IMR-90 (cell line): ENCODE measurements at regions not wholly inside any gene's neighbourhood (a gene's known extent, or its start where the extent isn't known, plus 50 kb on each side); places are given as distances from the start of the nearest gene placed in this dataset.

Source experiments
- ATAC-seq: fragments of 200-7000 bp; cut with Tn5 transposase; 2 replicates; pipeline ENCODE4 v1.9.1; 2020; ENCODE audit warnings: low read depth, mild to moderate bottlenecking, moderate library complexity
- BruUV-seq: library from RNA; stranded (reverse); fragments of 400-500 nt; replicated peaks from 2 replicates; lab custom pipeline; 2021; lab: Mats Ljungman, UMichigan
- CTCF ChIA-PET: fragments of 300-600 bp; formaldehyde crosslinking; extraction: SDS; loops from one replicate; lab custom pipeline; 2021; ENCODE audit warnings: antibody characterized with exemption; lab: Yijun Ruan, JAX
- POLR2A ChIA-PET: fragments of 300-600 bp; sonication (Branson Sonifier 250); formaldehyde crosslinking; loops from one replicate; lab custom pipeline; 2022; ENCODE audit warnings: antibody characterized with exemption; ENCODE audit not compliant: unreplicated experiment; lab: Charles Lee
- DNase-seq: peaks from one replicate; pipeline ENCODE4 v3.0.0; 2013
- H2AFZ ChIP-seq: replicated peaks from 2 replicates; pipeline ENCODE3; 2013; ENCODE audit warnings: low read length, mild to moderate bottlenecking; ENCODE audit not compliant: poor library complexity
- H2AK5ac ChIP-seq: 2 replicates; pipeline ENCODE4 v1.6.1; 2013; ENCODE audit warnings: low read depth, low read length, inconsistent platforms
- H2AK9ac ChIP-seq: replicated peaks from 2 replicates; pipeline ENCODE3; 2013; ENCODE audit warnings: mild to moderate bottlenecking, low read depth, low read length, moderate library complexity; ENCODE audit not compliant: poor library complexity
- H2BK120ac ChIP-seq: 2 replicates; pipeline ENCODE4 v1.6.1; 2013; ENCODE audit warnings: low read depth, low read length, inconsistent platforms
- H2BK15ac ChIP-seq: 3 replicates; pipeline ENCODE4 v1.6.1; 2013; ENCODE audit warnings: low read depth, low read length, inconsistent platforms
- H2BK20ac ChIP-seq: 2 replicates; pipeline ENCODE4 v1.6.1; 2013; ENCODE audit warnings: low read depth, mild to moderate bottlenecking, inconsistent platforms, low read length, moderate library complexity
- H2BK5ac ChIP-seq: 2 replicates; pipeline ENCODE4 v1.6.1; 2013; ENCODE audit warnings: mild to moderate bottlenecking, low read depth, low read length, inconsistent platforms; ENCODE audit not compliant: poor library complexity, severe bottlenecking
- H3K14ac ChIP-seq: replicated peaks from 2 replicates; pipeline ENCODE4 v1.6.1; 2013; ENCODE audit warnings: low read depth, low read length, inconsistent platforms
- H3K18ac ChIP-seq: 2 replicates; pipeline ENCODE4 v1.6.1; 2013; ENCODE audit warnings: low read depth, low read length, control low read depth
- H3K23ac ChIP-seq: 2 replicates; pipeline ENCODE4 v1.6.1; 2013; ENCODE audit warnings: low read depth, low read length, inconsistent platforms
- H3K27ac ChIP-seq: 2 replicates; pipeline ENCODE4 v1.5.1; 2013; ENCODE audit warnings: mild to moderate bottlenecking, control low read depth, low read length; ENCODE audit not compliant: insufficient read depth
- H3K27me3 ChIP-seq: 2 replicates; pipeline ENCODE4 v1.6.1; 2013; ENCODE audit warnings: low read length; ENCODE audit not compliant: control insufficient read depth, insufficient read depth
- H3K36me3 ChIP-seq: 2 replicates; pipeline ENCODE4 v1.6.1; 2013; ENCODE audit warnings: low read length, mixed read lengths; ENCODE audit not compliant: control insufficient read depth, insufficient read depth
- H3K4ac ChIP-seq: 2 replicates; pipeline ENCODE4 v1.6.1; 2013; ENCODE audit warnings: low read depth, low read length, inconsistent platforms
- H3K4me1 ChIP-seq: 2 replicates; pipeline ENCODE4 v1.6.1; 2013; ENCODE audit warnings: low read length, mixed read lengths; ENCODE audit not compliant: control insufficient read depth, insufficient read depth
- H3K4me2 ChIP-seq: 2 replicates; pipeline ENCODE4 v1.6.1; 2013; ENCODE audit warnings: low read depth, mild to moderate bottlenecking, control low read depth, low read length, moderate library complexity
- H3K4me3 ChIP-seq: 2 replicates; pipeline ENCODE4 v1.5.1; 2013; ENCODE audit warnings: low read depth, mild to moderate bottlenecking, control low read depth, low read length, moderate library complexity; ENCODE audit not compliant: insufficient read depth
- H3K56ac ChIP-seq: 2 replicates; pipeline ENCODE4 v1.6.1; 2013; ENCODE audit warnings: low read length, inconsistent platforms; ENCODE audit not compliant: insufficient read depth; ENCODE audit errors: extremely low read depth
- H3K79me1 ChIP-seq, 2 experiments: 2 replicates each; pipeline ENCODE4 v1.6.1; 2013; ENCODE audit warnings: low read length in 2 of 2, inconsistent platforms in 1 of 2, low read depth in 1 of 2
- H3K9ac ChIP-seq: 2 replicates; pipeline ENCODE4 v1.6.1; 2013; ENCODE audit warnings: low read depth, low read length, control low read depth
- H3K9me1 ChIP-seq: 2 replicates; pipeline ENCODE4 v1.6.1; 2013; ENCODE audit warnings: low read length, inconsistent platforms; ENCODE audit not compliant: insufficient read depth
- H3K9me3 ChIP-seq: 2 replicates; pipeline ENCODE4 v1.6.1; 2013; ENCODE audit warnings: low read length; ENCODE audit not compliant: control insufficient read depth, insufficient read depth
- H4K20me1 ChIP-seq: 2 replicates; pipeline ENCODE4 v1.6.1; 2013; ENCODE audit warnings: low read length, inconsistent platforms; ENCODE audit not compliant: insufficient read depth
- H4K5ac ChIP-seq: 2 replicates; pipeline ENCODE4 v1.6.1; 2013; ENCODE audit warnings: mild to moderate bottlenecking, low read depth, low read length, control low read depth
- H4K8ac ChIP-seq, 2 experiments: 2 replicates each; pipeline ENCODE4 v1.6.1; 2013; ENCODE audit warnings: low read depth in 2 of 2, low read length in 2 of 2, control low read depth in 1 of 2, inconsistent platforms in 1 of 2
- H4K91ac ChIP-seq: 2 replicates; pipeline ENCODE4 v1.6.1; 2013; ENCODE audit warnings: low read depth, low read length, inconsistent platforms; ENCODE audit not compliant: insufficient read depth
- BHLHE40 ChIP-seq: fragments of 150-350 bp; IDR thresholded peaks from 2 replicates; pipeline ENCODE4 v1.6.1; 2016; ENCODE audit warnings: mild to moderate bottlenecking, low read depth, low read length
- CEBPB ChIP-seq: IDR thresholded peaks from 2 replicates; pipeline ENCODE4 v1.6.1; 2012; ENCODE audit warnings: low read depth, low read length, improper control_type of control experiment
- CTCF ChIP-seq: conservative IDR thresholded peaks from 2 replicates; pipeline ENCODE4 v1.5.1; 2012; ENCODE audit warnings: mild to moderate bottlenecking, low read depth, low read length, improper control_type of control experiment
- ELK1 ChIP-seq: fragments of 150-350 bp; IDR thresholded peaks from 2 replicates; pipeline ENCODE4 v1.6.1; 2016; ENCODE audit warnings: low read depth, mild to moderate bottlenecking, low read length, moderate library complexity, borderline replicate concordance
- FOS ChIP-seq: fragments of 150-350 bp; IDR thresholded peaks from 2 replicates; pipeline ENCODE4 v1.6.1; 2016; ENCODE audit warnings: low read depth, low read length
- MAFK ChIP-seq: IDR thresholded peaks from 2 replicates; pipeline ENCODE4 v1.6.1; 2012; ENCODE audit warnings: low read depth, low read length, improper control_type of control experiment
- MAZ ChIP-seq: IDR thresholded peaks from 2 replicates; pipeline ENCODE4 v1.6.1; 2012; ENCODE audit warnings: low read depth, mild to moderate bottlenecking, low read length, improper control_type of control experiment, moderate library complexity, borderline replicate concordance
- MXI1 ChIP-seq: IDR thresholded peaks from 2 replicates; pipeline ENCODE4 v1.6.1; 2012; ENCODE audit warnings: low read depth, mild to moderate bottlenecking, low read length, moderate library complexity, borderline replicate concordance
- NFE2L2 ChIP-seq: fragments of 150-350 bp; IDR thresholded peaks from 2 replicates; pipeline ENCODE4 v1.6.1; 2016; ENCODE audit warnings: low read depth, mild to moderate bottlenecking, low read length
- POLR2A ChIP-seq: IDR thresholded peaks from 2 replicates; pipeline ENCODE4 v1.6.1; 2012; ENCODE audit warnings: mild to moderate bottlenecking, low read depth, low read length
- RAD21 ChIP-seq: IDR thresholded peaks from 2 replicates; pipeline ENCODE4 v1.6.1; 2012; ENCODE audit warnings: low read length, improper control_type of control experiment
- RCOR1 ChIP-seq: IDR thresholded peaks from 2 replicates; pipeline ENCODE4 v1.6.1; 2012; ENCODE audit warnings: mild to moderate bottlenecking, low read length, improper control_type of control experiment; ENCODE audit not compliant: insufficient replicate concordance
- RFX5 ChIP-seq: IDR thresholded peaks from 2 replicates; pipeline ENCODE4 v1.8.0; 2012; ENCODE audit warnings: low read depth, mild to moderate bottlenecking, low read length, moderate library complexity
- SMC3 ChIP-seq: fragments of 150-350 bp; IDR thresholded peaks from 2 replicates; pipeline ENCODE4 v1.6.1; 2016; ENCODE audit warnings: low read depth, mild to moderate bottlenecking, antibody characterized with exemption, low read length, moderate library complexity
- WGBS, 2 experiments: methylation state at CpG; one replicate each; pipeline versions ENCODE4 v1.1.5 to v1.1.7; 2013; ENCODE audit warnings: missing lambda C conversion rate in 2 of 2; ENCODE audit not compliant: insufficient read length in 1 of 2; ENCODE audit errors: extremely low coverage in 2 of 2; 5-methylcytosine and 5-hydroxymethylcytosine counted together
- dilution Hi-C: fragments of 300-500 bp; cut with HindIII; formaldehyde crosslinking; loops from one replicate; pipeline ENCODE4 v1.14.3; 2018; ENCODE audit warnings: low sequenced_read_pairs; ENCODE audit not compliant: unreplicated experiment
- in situ Hi-C: fragments of 300-500 bp; cut with MboI; formaldehyde crosslinking; loops from 3 replicates; pipeline ENCODE4 v1.14.3; 2019; ENCODE audit warnings: low sequenced_read_pairs, inconsistent platforms, mixed read lengths
- intact Hi-C: fragments of 100-400 bp; cut with micrococcal nuclease; formaldehyde crosslinking; loops from 2 replicates; pipeline ENCODE4 v1.10.0; 2022

GRCh38 chr11:92819830-92820229, 149.6 kb upstream of the MTNR1B start:
- Histone ChIP-seq H3K9me3 (no peaks in the 10 kb centered on the region), H4K5ac (no peak overlapping the region), H3K9me1 (no peaks in the 10 kb centered on the region), H2AK9ac (no peak overlapping the region), H2BK15ac (no peak overlapping the region), H3K18ac (no peak overlapping the region), H3K56ac (no peak overlapping the region), H3K36me3 (no peaks in the 10 kb centered on the region), H3K27ac (no peak overlapping the region), H4K20me1 (no peaks in the 10 kb centered on the region), H3K4me3 (no peak overlapping the region), H4K8ac (no peak overlapping the region), H3K4me2 (no peak overlapping the region), H2BK20ac (no peak overlapping the region), H3K9ac (no peak overlapping the region), H2BK120ac (no peak overlapping the region), H4K91ac (no peak overlapping the region), H3K79me1 (no peaks in the 10 kb centered on the region), H3K4ac (no peak overlapping the region), H3K14ac (no peak overlapping the region), H2AFZ (no peak overlapping the region), H3K23ac (no peak overlapping the region), H3K27me3 (no peaks in the 10 kb centered on the region), H2AK5ac (no peak overlapping the region), H2BK5ac (no peak overlapping the region), H3K4me1 (no peaks in the 10 kb centered on the region)
- no CpG with 5 or more reads among the region's 2 CpGs for WGBS, 2 experiments
- ChIA-PET POLR2A (no interaction called here), CTCF (no interaction called here)
- intact Hi-C loops, result no loop called here
- no peak for ATAC-seq
- BruUV-seq, result no TSS peak
- DNase-seq, result no peak
- TF ChIP-seq RAD21 (no peak), MAZ (no peak), MXI1 (no peak), SMC3 (no peak), CTCF (no peak), ELK1 (no peak), RFX5 (no peak), NFE2L2 (no peak), BHLHE40 (no peak), POLR2A (no peak), MAFK (no peak), CEBPB (no peak), FOS (no peak), RCOR1 (no peak)
- in situ Hi-C loops, result no loop called here
- dilution Hi-C loops, result no loop called here
